IMR-90 (cell line): ENCODE measurements at regions not wholly inside any gene's neighbourhood (a gene's known extent, or its start where the extent isn't known, plus 50 kb on each side); places are given as distances from the start of the nearest gene placed in this dataset.

Source experiments
- ATAC-seq: fragments of 200-7000 bp; cut with Tn5 transposase; 2 replicates; pipeline ENCODE4 v1.9.1; 2020; ENCODE audit warnings: low read depth, mild to moderate bottlenecking, moderate library complexity
- BruUV-seq: library from RNA; stranded (reverse); fragments of 400-500 nt; replicated peaks from 2 replicates; lab custom pipeline; 2021; lab: Mats Ljungman, UMichigan
- CTCF ChIA-PET: fragments of 300-600 bp; formaldehyde crosslinking; extraction: SDS; loops from one replicate; lab custom pipeline; 2021; ENCODE audit warnings: antibody characterized with exemption; lab: Yijun Ruan, JAX
- POLR2A ChIA-PET: fragments of 300-600 bp; sonication (Branson Sonifier 250); formaldehyde crosslinking; loops from one replicate; lab custom pipeline; 2022; ENCODE audit warnings: antibody characterized with exemption; ENCODE audit not compliant: unreplicated experiment; lab: Charles Lee
- DNase-seq: peaks from one replicate; pipeline ENCODE4 v3.0.0; 2013
- H2AFZ ChIP-seq: replicated peaks from 2 replicates; pipeline ENCODE3; 2013; ENCODE audit warnings: low read length, mild to moderate bottlenecking; ENCODE audit not compliant: poor library complexity
- H2AK5ac ChIP-seq: 2 replicates; pipeline ENCODE4 v1.6.1; 2013; ENCODE audit warnings: low read depth, low read length, inconsistent platforms
- H2AK9ac ChIP-seq: replicated peaks from 2 replicates; pipeline ENCODE3; 2013; ENCODE audit warnings: mild to moderate bottlenecking, low read depth, low read length, moderate library complexity; ENCODE audit not compliant: poor library complexity
- H2BK120ac ChIP-seq: 2 replicates; pipeline ENCODE4 v1.6.1; 2013; ENCODE audit warnings: low read depth, low read length, inconsistent platforms
- H2BK15ac ChIP-seq: 3 replicates; pipeline ENCODE4 v1.6.1; 2013; ENCODE audit warnings: low read depth, low read length, inconsistent platforms
- H2BK20ac ChIP-seq: 2 replicates; pipeline ENCODE4 v1.6.1; 2013; ENCODE audit warnings: low read depth, mild to moderate bottlenecking, inconsistent platforms, low read length, moderate library complexity
- H2BK5ac ChIP-seq: 2 replicates; pipeline ENCODE4 v1.6.1; 2013; ENCODE audit warnings: mild to moderate bottlenecking, low read depth, low read length, inconsistent platforms; ENCODE audit not compliant: poor library complexity, severe bottlenecking
- H3K14ac ChIP-seq: replicated peaks from 2 replicates; pipeline ENCODE4 v1.6.1; 2013; ENCODE audit warnings: low read depth, low read length, inconsistent platforms
- H3K18ac ChIP-seq: 2 replicates; pipeline ENCODE4 v1.6.1; 2013; ENCODE audit warnings: low read depth, low read length, control low read depth
- H3K23ac ChIP-seq: 2 replicates; pipeline ENCODE4 v1.6.1; 2013; ENCODE audit warnings: low read depth, low read length, inconsistent platforms
- H3K27ac ChIP-seq: 2 replicates; pipeline ENCODE4 v1.5.1; 2013; ENCODE audit warnings: mild to moderate bottlenecking, control low read depth, low read length; ENCODE audit not compliant: insufficient read depth
- H3K27me3 ChIP-seq: 2 replicates; pipeline ENCODE4 v1.6.1; 2013; ENCODE audit warnings: low read length; ENCODE audit not compliant: control insufficient read depth, insufficient read depth
- H3K36me3 ChIP-seq: 2 replicates; pipeline ENCODE4 v1.6.1; 2013; ENCODE audit warnings: low read length, mixed read lengths; ENCODE audit not compliant: control insufficient read depth, insufficient read depth
- H3K4ac ChIP-seq: 2 replicates; pipeline ENCODE4 v1.6.1; 2013; ENCODE audit warnings: low read depth, low read length, inconsistent platforms
- H3K4me1 ChIP-seq: 2 replicates; pipeline ENCODE4 v1.6.1; 2013; ENCODE audit warnings: low read length, mixed read lengths; ENCODE audit not compliant: control insufficient read depth, insufficient read depth
- H3K4me2 ChIP-seq: 2 replicates; pipeline ENCODE4 v1.6.1; 2013; ENCODE audit warnings: low read depth, mild to moderate bottlenecking, control low read depth, low read length, moderate library complexity
- H3K4me3 ChIP-seq: 2 replicates; pipeline ENCODE4 v1.5.1; 2013; ENCODE audit warnings: low read depth, mild to moderate bottlenecking, control low read depth, low read length, moderate library complexity; ENCODE audit not compliant: insufficient read depth
- H3K56ac ChIP-seq: 2 replicates; pipeline ENCODE4 v1.6.1; 2013; ENCODE audit warnings: low read length, inconsistent platforms; ENCODE audit not compliant: insufficient read depth; ENCODE audit errors: extremely low read depth
- H3K79me1 ChIP-seq, 2 experiments: 2 replicates each; pipeline ENCODE4 v1.6.1; 2013; ENCODE audit warnings: low read length in 2 of 2, inconsistent platforms in 1 of 2, low read depth in 1 of 2
- H3K9ac ChIP-seq: 2 replicates; pipeline ENCODE4 v1.6.1; 2013; ENCODE audit warnings: low read depth, low read length, control low read depth
- H3K9me1 ChIP-seq: 2 replicates; pipeline ENCODE4 v1.6.1; 2013; ENCODE audit warnings: low read length, inconsistent platforms; ENCODE audit not compliant: insufficient read depth
- H3K9me3 ChIP-seq: 2 replicates; pipeline ENCODE4 v1.6.1; 2013; ENCODE audit warnings: low read length; ENCODE audit not compliant: control insufficient read depth, insufficient read depth
- H4K20me1 ChIP-seq: 2 replicates; pipeline ENCODE4 v1.6.1; 2013; ENCODE audit warnings: low read length, inconsistent platforms; ENCODE audit not compliant: insufficient read depth
- H4K5ac ChIP-seq: 2 replicates; pipeline ENCODE4 v1.6.1; 2013; ENCODE audit warnings: mild to moderate bottlenecking, low read depth, low read length, control low read depth
- H4K8ac ChIP-seq, 2 experiments: 2 replicates each; pipeline ENCODE4 v1.6.1; 2013; ENCODE audit warnings: low read depth in 2 of 2, low read length in 2 of 2, control low read depth in 1 of 2, inconsistent platforms in 1 of 2
- H4K91ac ChIP-seq: 2 replicates; pipeline ENCODE4 v1.6.1; 2013; ENCODE audit warnings: low read depth, low read length, inconsistent platforms; ENCODE audit not compliant: insufficient read depth
- BHLHE40 ChIP-seq: fragments of 150-350 bp; IDR thresholded peaks from 2 replicates; pipeline ENCODE4 v1.6.1; 2016; ENCODE audit warnings: mild to moderate bottlenecking, low read depth, low read length
- CEBPB ChIP-seq: IDR thresholded peaks from 2 replicates; pipeline ENCODE4 v1.6.1; 2012; ENCODE audit warnings: low read depth, low read length, improper control_type of control experiment
- CHD1 ChIP-seq: IDR thresholded peaks from 2 replicates; pipeline ENCODE4 v1.6.1; 2012; ENCODE audit warnings: low read depth, low read length, improper control_type of control experiment
- ELK1 ChIP-seq: fragments of 150-350 bp; IDR thresholded peaks from 2 replicates; pipeline ENCODE4 v1.6.1; 2016; ENCODE audit warnings: low read depth, mild to moderate bottlenecking, low read length, moderate library complexity, borderline replicate concordance
- FOS ChIP-seq: fragments of 150-350 bp; IDR thresholded peaks from 2 replicates; pipeline ENCODE4 v1.6.1; 2016; ENCODE audit warnings: low read depth, low read length
- MAFK ChIP-seq: IDR thresholded peaks from 2 replicates; pipeline ENCODE4 v1.6.1; 2012; ENCODE audit warnings: low read depth, low read length, improper control_type of control experiment
- MAZ ChIP-seq: IDR thresholded peaks from 2 replicates; pipeline ENCODE4 v1.6.1; 2012; ENCODE audit warnings: low read depth, mild to moderate bottlenecking, low read length, improper control_type of control experiment, moderate library complexity, borderline replicate concordance
- MXI1 ChIP-seq: IDR thresholded peaks from 2 replicates; pipeline ENCODE4 v1.6.1; 2012; ENCODE audit warnings: low read depth, mild to moderate bottlenecking, low read length, moderate library complexity, borderline replicate concordance
- NFE2L2 ChIP-seq: fragments of 150-350 bp; IDR thresholded peaks from 2 replicates; pipeline ENCODE4 v1.6.1; 2016; ENCODE audit warnings: low read depth, mild to moderate bottlenecking, low read length
- POLR2A ChIP-seq: IDR thresholded peaks from 2 replicates; pipeline ENCODE4 v1.6.1; 2012; ENCODE audit warnings: mild to moderate bottlenecking, low read depth, low read length
- RAD21 ChIP-seq: IDR thresholded peaks from 2 replicates; pipeline ENCODE4 v1.6.1; 2012; ENCODE audit warnings: low read length, improper control_type of control experiment
- RCOR1 ChIP-seq: IDR thresholded peaks from 2 replicates; pipeline ENCODE4 v1.6.1; 2012; ENCODE audit warnings: mild to moderate bottlenecking, low read length, improper control_type of control experiment; ENCODE audit not compliant: insufficient replicate concordance
- RFX5 ChIP-seq: IDR thresholded peaks from 2 replicates; pipeline ENCODE4 v1.8.0; 2012; ENCODE audit warnings: low read depth, mild to moderate bottlenecking, low read length, moderate library complexity
- SMC3 ChIP-seq: fragments of 150-350 bp; IDR thresholded peaks from 2 replicates; pipeline ENCODE4 v1.6.1; 2016; ENCODE audit warnings: low read depth, mild to moderate bottlenecking, antibody characterized with exemption, low read length, moderate library complexity
- WGBS, 2 experiments: methylation state at CpG; one replicate each; pipeline versions ENCODE4 v1.1.5 to v1.1.7; 2013; ENCODE audit warnings: missing lambda C conversion rate in 2 of 2; ENCODE audit not compliant: insufficient read length in 1 of 2; ENCODE audit errors: extremely low coverage in 2 of 2; 5-methylcytosine and 5-hydroxymethylcytosine counted together
- dilution Hi-C: fragments of 300-500 bp; cut with HindIII; formaldehyde crosslinking; loops from one replicate; pipeline ENCODE4 v1.14.3; 2018; ENCODE audit warnings: low sequenced_read_pairs; ENCODE audit not compliant: unreplicated experiment
- in situ Hi-C: fragments of 300-500 bp; cut with MboI; formaldehyde crosslinking; loops from 3 replicates; pipeline ENCODE4 v1.14.3; 2019; ENCODE audit warnings: low sequenced_read_pairs, inconsistent platforms, mixed read lengths
- intact Hi-C: fragments of 100-400 bp; cut with micrococcal nuclease; formaldehyde crosslinking; loops from 2 replicates; pipeline ENCODE4 v1.10.0; 2022
- TF ChIP-seq, protein P1 (sequence below): fragments of 150-350 bp; IDR thresholded peaks from 2 replicates; pipeline ENCODE4 v1.6.1; 2017; ENCODE audit warnings: mild to moderate bottlenecking, antibody characterized with exemption, low read length, low read depth
- TF ChIP-seq, protein P2 (sequence below): conservative IDR thresholded peaks from 2 replicates; pipeline ENCODE4 v1.5.1; 2012; ENCODE audit warnings: mild to moderate bottlenecking, low read depth, low read length, improper control_type of control experiment

DNA sequence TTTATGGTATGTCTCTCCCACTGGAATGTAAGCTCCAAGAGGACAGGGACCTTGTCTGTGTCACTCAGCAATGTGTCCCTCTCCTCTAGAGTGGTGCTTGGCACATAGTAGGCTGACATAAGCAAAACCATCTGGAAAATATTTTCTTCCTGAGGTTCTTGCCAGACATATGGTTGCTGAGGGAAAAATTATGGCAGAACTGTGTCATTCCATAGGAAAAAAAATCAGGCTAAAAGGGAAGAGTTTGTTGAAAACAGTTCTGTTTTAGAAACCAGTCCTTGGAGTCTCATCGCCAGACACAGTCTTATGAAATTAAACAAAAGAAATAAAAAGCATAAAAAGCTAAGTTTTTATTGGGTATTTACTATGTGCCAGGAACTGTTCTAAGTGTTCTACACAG is 60.9 kb downstream of the RTL9 start:
- H3K23ac ChIP-seq = no peak overlapping the region

More for the DNA sequence above, 60.9 kb downstream of the RTL9 start:
- Histone ChIP-seq H2AK9ac (no peak overlapping the region), H4K20me1 (no peaks in the 10 kb centered on the region), H2AK5ac (no peak overlapping the region), H2BK15ac (no peak overlapping the region), H3K14ac (no peak overlapping the region), H3K4ac (no peak overlapping the region), H3K9me1 (0 out of 2 replicates have a peak, but pooled peaks cover 6% of the 10 kb centered on the region), H2BK20ac (no peak overlapping the region), H4K91ac (no peak overlapping the region), H4K8ac (peak overlapping the region; percentile 15 to 83; a peak in 2 of 4 replicates), H4K5ac (no peak overlapping the region), H3K56ac (no peak overlapping the region), H3K9ac (no peak overlapping the region), H3K4me2 (no peak overlapping the region), H3K4me1 (peaks cover 11% of the 10 kb centered on the region), H3K27ac (0 out of 2 replicates have a peak overlapping the region, but pooled peaks have one; percentile 5), H3K79me1 (no peaks in the 10 kb centered on the region), H2AFZ (no peak overlapping the region), H2BK5ac (no peak overlapping the region), H3K18ac (no peak overlapping the region), H2BK120ac (no peak overlapping the region), H3K27me3 (peaks cover 3% of the 10 kb centered on the region; the same call in 1 of the 2 replicates), H3K4me3 (no peak overlapping the region), H3K36me3 (no peaks in the 10 kb centered on the region), H3K9me3 (no peaks in the 10 kb centered on the region)
- DNase-seq (no peak), ATAC-seq (no peak)
- ChIA-PET CTCF (interaction anchor here (0.6 to 2.2 kb wide), 6 partner anchors 11 to 336 kb away, joined by 3 to 8 read pairs (median 4); no protein-coding TSS in a partner anchor), POLR2A (interaction anchor here (0.7 kb wide), 1 partner anchor 17 kb away, joined by 3 read pairs; no protein-coding TSS in a partner anchor)
- in situ Hi-C loops (loop anchor here (25.0 kb wide), 2 partner anchors 507 to 707 kb away; no protein-coding TSS in a partner anchor), intact Hi-C loops (loop anchor here (5.0 to 10.0 kb wide), 3 partner anchors 335 to 935 kb away; partner anchors contain the start of gene GUCY2F), dilution Hi-C loops (no loop called here)
- TF ChIP-seq CHD1 (no peak), MAFK (no peak), SMC3 (no peak), MAZ (no peak), FOS (no peak), BHLHE40 (no peak), NFE2L2 (no peak), RFX5 (no peak), MXI1 (no peak), RAD21 (no peak), RCOR1 (no peak), POLR2A (no peak), ELK1 (no peak), CEBPB (no peak)
- TF ChIP-seq, protein P1, sequence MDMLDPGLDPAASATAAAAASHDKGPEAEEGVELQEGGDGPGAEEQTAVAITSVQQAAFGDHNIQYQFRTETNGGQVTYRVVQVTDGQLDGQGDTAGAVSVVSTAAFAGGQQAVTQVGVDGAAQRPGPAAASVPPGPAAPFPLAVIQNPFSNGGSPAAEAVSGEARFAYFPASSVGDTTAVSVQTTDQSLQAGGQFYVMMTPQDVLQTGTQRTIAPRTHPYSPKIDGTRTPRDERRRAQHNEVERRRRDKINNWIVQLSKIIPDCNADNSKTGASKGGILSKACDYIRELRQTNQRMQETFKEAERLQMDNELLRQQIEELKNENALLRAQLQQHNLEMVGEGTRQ = no peak
- TF ChIP-seq, protein P2, sequence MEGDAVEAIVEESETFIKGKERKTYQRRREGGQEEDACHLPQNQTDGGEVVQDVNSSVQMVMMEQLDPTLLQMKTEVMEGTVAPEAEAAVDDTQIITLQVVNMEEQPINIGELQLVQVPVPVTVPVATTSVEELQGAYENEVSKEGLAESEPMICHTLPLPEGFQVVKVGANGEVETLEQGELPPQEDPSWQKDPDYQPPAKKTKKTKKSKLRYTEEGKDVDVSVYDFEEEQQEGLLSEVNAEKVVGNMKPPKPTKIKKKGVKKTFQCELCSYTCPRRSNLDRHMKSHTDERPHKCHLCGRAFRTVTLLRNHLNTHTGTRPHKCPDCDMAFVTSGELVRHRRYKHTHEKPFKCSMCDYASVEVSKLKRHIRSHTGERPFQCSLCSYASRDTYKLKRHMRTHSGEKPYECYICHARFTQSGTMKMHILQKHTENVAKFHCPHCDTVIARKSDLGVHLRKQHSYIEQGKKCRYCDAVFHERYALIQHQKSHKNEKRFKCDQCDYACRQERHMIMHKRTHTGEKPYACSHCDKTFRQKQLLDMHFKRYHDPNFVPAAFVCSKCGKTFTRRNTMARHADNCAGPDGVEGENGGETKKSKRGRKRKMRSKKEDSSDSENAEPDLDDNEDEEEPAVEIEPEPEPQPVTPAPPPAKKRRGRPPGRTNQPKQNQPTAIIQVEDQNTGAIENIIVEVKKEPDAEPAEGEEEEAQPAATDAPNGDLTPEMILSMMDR = no peak
- no TSS peak for BruUV-seq
- no CpG with 5 or more reads among the region's 1 CpG for WGBS, 2 experiments
